ENCODE measurements at regions not wholly inside any gene's neighbourhood (a gene's known extent, or its start where the extent isn't known, plus 50 kb on each side); places are given as distances from the start of the nearest gene placed in this dataset.

- TF ChIP-seq, protein P1, sequence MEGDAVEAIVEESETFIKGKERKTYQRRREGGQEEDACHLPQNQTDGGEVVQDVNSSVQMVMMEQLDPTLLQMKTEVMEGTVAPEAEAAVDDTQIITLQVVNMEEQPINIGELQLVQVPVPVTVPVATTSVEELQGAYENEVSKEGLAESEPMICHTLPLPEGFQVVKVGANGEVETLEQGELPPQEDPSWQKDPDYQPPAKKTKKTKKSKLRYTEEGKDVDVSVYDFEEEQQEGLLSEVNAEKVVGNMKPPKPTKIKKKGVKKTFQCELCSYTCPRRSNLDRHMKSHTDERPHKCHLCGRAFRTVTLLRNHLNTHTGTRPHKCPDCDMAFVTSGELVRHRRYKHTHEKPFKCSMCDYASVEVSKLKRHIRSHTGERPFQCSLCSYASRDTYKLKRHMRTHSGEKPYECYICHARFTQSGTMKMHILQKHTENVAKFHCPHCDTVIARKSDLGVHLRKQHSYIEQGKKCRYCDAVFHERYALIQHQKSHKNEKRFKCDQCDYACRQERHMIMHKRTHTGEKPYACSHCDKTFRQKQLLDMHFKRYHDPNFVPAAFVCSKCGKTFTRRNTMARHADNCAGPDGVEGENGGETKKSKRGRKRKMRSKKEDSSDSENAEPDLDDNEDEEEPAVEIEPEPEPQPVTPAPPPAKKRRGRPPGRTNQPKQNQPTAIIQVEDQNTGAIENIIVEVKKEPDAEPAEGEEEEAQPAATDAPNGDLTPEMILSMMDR (IDR thresholded peaks at IDR 0.05; ENCODE audit: insufficient read depth, low read length): no peak
- TF ChIP-seq POLR2AphosphoS5 (IDR thresholded peaks at IDR 0.05; ENCODE audit: low read depth): no peak
These were observed 124.4 kb downstream of the RIN2 start for GRCh38 chr20:19882446-19882845.
